ENCODE measurements at regions not wholly inside any gene's neighbourhood (a gene's known extent, or its start where the extent isn't known, plus 50 kb on each side); places are given as distances from the start of the nearest gene placed in this dataset.

DNA sequence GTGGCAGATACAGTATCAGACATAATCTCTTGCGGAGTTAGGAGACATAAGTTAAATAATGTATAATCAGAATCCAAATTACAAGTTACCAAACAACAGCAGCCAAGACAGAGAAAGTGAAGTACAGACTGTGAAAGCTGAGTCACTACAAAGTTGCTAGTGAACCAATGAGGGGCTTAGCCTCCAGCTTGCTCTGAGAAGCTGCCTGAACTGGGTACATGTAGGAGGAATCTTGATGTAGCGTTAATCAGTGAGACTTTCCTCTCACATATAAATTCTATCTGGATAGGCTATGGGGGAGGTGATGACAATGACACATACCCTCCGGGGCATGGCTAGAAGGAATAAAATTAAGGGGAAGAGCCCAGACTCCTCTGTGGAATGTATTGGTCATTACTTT, 1234.3 kb upstream of the DDX18 start (continued):
- TF ChIP-seq SP1 (IDR thresholded peaks at IDR 0.05; ENCODE audit: low read depth, low read length): no peak
- TF ChIP-seq, protein P1, sequence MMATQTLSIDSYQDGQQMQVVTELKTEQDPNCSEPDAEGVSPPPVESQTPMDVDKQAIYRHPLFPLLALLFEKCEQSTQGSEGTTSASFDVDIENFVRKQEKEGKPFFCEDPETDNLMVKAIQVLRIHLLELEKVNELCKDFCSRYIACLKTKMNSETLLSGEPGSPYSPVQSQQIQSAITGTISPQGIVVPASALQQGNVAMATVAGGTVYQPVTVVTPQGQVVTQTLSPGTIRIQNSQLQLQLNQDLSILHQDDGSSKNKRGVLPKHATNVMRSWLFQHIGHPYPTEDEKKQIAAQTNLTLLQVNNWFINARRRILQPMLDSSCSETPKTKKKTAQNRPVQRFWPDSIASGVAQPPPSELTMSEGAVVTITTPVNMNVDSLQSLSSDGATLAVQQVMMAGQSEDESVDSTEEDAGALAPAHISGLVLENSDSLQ (IDR thresholded peaks at IDR 0.05): no peak

DNA sequence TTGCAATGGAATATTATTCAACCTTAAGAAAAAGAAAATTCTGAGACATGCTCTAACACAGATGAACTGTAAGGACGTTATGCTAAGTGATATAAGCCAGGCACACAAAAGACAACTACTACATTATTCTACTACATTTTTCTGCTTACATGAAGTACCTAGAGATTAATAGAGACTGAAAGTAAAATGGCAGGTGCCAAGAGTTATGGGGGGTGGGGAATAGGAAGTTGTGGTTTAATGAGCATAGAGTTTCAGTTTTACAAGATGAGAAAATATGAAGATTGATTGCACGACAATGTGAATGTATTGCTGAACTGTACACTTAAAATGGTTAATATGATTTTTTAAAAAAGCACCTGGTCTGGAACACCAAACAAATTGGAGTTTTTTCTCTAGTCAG, 1231.6 kb upstream of the DDX18 start:
- H3K36me3 ChIP-seq (ENCODE audit: control insufficient read depth in 2 of 2, insufficient read depth in 2 of 2, low read length in 1 of 2): no peaks in the 10 kb centered on the region
- ChIA-PET RAD21 (ENCODE audit: unreplicated experiment) (no interaction called here), CTCF (no interaction called here), SMC1A (ENCODE audit: uncharacterized antibody, unreplicated experiment) (no interaction called here), POLR2A (no interaction called here)
- H4K20me1 ChIP-seq (ENCODE audit: control insufficient read depth, insufficient read depth): no peaks in the 10 kb centered on the region
- no peak overlapping the region for H2AFZ ChIP-seq (ENCODE audit: control insufficient read depth, low read depth, low read length)
- intact Hi-C loops (cut with micrococcal nuclease; ENCODE audit: unreplicated experiment) (no loop called here), in situ Hi-C loops (cut with MboI) (no loop called here)
- no TSS peak for BruUV-seq (replicated peaks)
- H3K9me3 ChIP-seq (replicated peaks; ENCODE audit: control insufficient read depth, insufficient read depth, low read length): no peaks in the 10 kb centered on the region
- H3K4me3 ChIP-seq: no peak overlapping the region
- H3K79me2 ChIP-seq (ENCODE audit: control insufficient read depth, insufficient read depth, low read length): no peaks in the 10 kb centered on the region
- DNase-seq (ENCODE audit: low read depth, low spot score) (no peak), FAIRE-seq (no peak), ATAC-seq (no peak)
- no peak overlapping the region for H3K4me2 ChIP-seq (ENCODE audit: control insufficient read depth, insufficient read depth)
- no peaks in the 10 kb centered on the region for H3K4me1 ChIP-seq (ENCODE audit: control insufficient read depth, insufficient read depth, low read length)
- no peaks in the 10 kb centered on the region for H3K27me3 ChIP-seq (replicated peaks in 1 of 2; ENCODE audit: control insufficient read depth in 2 of 2, insufficient read depth in 2 of 2, low read length in 1 of 2)
- no peak overlapping the region for H3K27ac ChIP-seq (ENCODE audit: control insufficient read depth, insufficient read depth)
- H3K9ac ChIP-seq (ENCODE audit: control insufficient read depth, insufficient read depth, low read length): no peak overlapping the region
- WGBS (ENCODE audit: insufficient coverage, insufficient replicate concordance, low lambda C conversion rate, missing lambda C conversion rate): 19% methylated on average over 2 of the region's 2 CpGs
- TF ChIP-seq SMAD1 (IDR thresholded peaks at IDR 0.05; ENCODE audit: low read depth, partially characterized antibody) (no peak), MYC (IDR thresholded peaks at IDR 0.05; ENCODE audit: insufficient read depth, insufficient read length, insufficient replicate concordance, low read length, severe bottlenecking) (no peak), NFXL1 (IDR thresholded peaks at IDR 0.05; ENCODE audit: borderline replicate concordance) (no peak), SUPT20H (IDR thresholded peaks at IDR 0.05; ENCODE audit: borderline replicate concordance, control insufficient read depth, low read depth, low read length) (no peak), MEF2A (IDR thresholded peaks at IDR 0.05; ENCODE audit: insufficient read depth, low read depth, low read length) (no peak), LARP7 (IDR thresholded peaks at IDR 0.05) (no peak), PAX8 (IDR thresholded peaks at IDR 0.05) (no peak)
- TF ChIP-seq, protein P2, sequence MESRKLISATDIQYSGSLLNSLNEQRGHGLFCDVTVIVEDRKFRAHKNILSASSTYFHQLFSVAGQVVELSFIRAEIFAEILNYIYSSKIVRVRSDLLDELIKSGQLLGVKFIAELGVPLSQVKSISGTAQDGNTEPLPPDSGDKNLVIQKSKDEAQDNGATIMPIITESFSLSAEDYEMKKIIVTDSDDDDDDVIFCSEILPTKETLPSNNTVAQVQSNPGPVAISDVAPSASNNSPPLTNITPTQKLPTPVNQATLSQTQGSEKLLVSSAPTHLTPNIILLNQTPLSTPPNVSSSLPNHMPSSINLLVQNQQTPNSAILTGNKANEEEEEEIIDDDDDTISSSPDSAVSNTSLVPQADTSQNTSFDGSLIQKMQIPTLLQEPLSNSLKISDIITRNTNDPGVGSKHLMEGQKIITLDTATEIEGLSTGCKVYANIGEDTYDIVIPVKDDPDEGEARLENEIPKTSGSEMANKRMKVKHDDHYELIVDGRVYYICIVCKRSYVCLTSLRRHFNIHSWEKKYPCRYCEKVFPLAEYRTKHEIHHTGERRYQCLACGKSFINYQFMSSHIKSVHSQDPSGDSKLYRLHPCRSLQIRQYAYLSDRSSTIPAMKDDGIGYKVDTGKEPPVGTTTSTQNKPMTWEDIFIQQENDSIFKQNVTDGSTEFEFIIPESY (IDR thresholded peaks at IDR 0.05): no peak
- TF ChIP-seq, protein P3, sequence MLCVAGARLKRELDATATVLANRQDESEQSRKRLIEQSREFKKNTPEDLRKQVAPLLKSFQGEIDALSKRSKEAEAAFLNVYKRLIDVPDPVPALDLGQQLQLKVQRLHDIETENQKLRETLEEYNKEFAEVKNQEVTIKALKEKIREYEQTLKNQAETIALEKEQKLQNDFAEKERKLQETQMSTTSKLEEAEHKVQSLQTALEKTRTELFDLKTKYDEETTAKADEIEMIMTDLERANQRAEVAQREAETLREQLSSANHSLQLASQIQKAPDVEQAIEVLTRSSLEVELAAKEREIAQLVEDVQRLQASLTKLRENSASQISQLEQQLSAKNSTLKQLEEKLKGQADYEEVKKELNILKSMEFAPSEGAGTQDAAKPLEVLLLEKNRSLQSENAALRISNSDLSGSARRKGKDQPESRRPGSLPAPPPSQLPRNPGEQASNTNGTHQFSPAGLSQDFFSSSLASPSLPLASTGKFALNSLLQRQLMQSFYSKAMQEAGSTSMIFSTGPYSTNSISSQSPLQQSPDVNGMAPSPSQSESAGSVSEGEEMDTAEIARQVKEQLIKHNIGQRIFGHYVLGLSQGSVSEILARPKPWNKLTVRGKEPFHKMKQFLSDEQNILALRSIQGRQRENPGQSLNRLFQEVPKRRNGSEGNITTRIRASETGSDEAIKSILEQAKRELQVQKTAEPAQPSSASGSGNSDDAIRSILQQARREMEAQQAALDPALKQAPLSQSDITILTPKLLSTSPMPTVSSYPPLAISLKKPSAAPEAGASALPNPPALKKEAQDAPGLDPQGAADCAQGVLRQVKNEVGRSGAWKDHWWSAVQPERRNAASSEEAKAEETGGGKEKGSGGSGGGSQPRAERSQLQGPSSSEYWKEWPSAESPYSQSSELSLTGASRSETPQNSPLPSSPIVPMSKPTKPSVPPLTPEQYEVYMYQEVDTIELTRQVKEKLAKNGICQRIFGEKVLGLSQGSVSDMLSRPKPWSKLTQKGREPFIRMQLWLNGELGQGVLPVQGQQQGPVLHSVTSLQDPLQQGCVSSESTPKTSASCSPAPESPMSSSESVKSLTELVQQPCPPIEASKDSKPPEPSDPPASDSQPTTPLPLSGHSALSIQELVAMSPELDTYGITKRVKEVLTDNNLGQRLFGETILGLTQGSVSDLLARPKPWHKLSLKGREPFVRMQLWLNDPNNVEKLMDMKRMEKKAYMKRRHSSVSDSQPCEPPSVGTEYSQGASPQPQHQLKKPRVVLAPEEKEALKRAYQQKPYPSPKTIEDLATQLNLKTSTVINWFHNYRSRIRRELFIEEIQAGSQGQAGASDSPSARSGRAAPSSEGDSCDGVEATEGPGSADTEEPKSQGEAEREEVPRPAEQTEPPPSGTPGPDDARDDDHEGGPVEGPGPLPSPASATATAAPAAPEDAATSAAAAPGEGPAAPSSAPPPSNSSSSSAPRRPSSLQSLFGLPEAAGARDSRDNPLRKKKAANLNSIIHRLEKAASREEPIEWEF (IDR thresholded peaks at IDR 0.05; ENCODE audit: insufficient replicate concordance, low read depth, low read length): no peak
- TF ChIP-seq, protein P4, sequence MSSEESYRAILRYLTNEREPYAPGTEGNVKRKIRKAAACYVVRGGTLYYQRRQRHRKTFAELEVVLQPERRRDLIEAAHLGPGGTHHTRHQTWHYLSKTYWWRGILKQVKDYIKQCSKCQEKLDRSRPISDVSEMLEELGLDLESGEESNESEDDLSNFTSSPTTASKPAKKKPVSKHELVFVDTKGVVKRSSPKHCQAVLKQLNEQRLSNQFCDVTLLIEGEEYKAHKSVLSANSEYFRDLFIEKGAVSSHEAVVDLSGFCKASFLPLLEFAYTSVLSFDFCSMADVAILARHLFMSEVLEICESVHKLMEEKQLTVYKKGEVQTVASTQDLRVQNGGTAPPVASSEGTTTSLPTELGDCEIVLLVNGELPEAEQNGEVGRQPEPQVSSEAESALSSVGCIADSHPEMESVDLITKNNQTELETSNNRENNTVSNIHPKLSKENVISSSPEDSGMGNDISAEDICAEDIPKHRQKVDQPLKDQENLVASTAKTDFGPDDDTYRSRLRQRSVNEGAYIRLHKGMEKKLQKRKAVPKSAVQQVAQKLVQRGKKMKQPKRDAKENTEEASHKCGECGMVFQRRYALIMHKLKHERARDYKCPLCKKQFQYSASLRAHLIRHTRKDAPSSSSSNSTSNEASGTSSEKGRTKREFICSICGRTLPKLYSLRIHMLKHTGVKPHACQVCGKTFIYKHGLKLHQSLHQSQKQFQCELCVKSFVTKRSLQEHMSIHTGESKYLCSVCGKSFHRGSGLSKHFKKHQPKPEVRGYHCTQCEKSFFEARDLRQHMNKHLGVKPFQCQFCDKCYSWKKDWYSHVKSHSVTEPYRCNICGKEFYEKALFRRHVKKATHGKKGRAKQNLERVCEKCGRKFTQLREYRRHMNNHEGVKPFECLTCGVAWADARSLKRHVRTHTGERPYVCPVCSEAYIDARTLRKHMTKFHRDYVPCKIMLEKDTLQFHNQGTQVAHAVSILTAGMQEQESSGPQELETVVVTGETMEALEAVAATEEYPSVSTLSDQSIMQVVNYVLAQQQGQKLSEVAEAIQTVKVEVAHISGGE (CRISPR knock-in tag; IDR thresholded peaks at IDR 0.05): no peak

Measured in GM12878 (cell line).